H1 (cell line): ENCODE measurements at regions not wholly inside any gene's neighbourhood (a gene's known extent, or its start where the extent isn't known, plus 50 kb on each side); places are given as distances from the start of the nearest gene placed in this dataset.

ENCODE experiments used
- CTCF ChIA-PET: fragments of 300-600 bp; sonication (Branson Sonifier 250); formaldehyde crosslinking; loops from one replicate; lab custom pipeline; 2021; ENCODE audit not compliant: partially characterized antibody; lab: Charles Lee
- POLR2A ChIA-PET: fragments of 300-600 bp; sonication (Branson Sonifier 250); formaldehyde crosslinking; loops from one replicate; lab custom pipeline; 2021; ENCODE audit warnings: inconsistent platforms; ENCODE audit not compliant: partially characterized antibody; lab: Charles Lee
- DNase-seq, 2 experiments: peaks; one replicate each; pipeline versions ENCODE4 v3.0.0 to v3.0.0-alpha.2; 2010 to 2022; ENCODE audit warnings: low spot score in 2 of 2, low read depth in 1 of 2, mixed read lengths in 1 of 2
- FAIRE-seq: peaks from 2 replicates; lab custom pipeline; 2011; peaks lifted over from hg19 to GRCh38; lab: Jason Lieb, UNC
- H2AFZ ChIP-seq: 2 replicates; pipeline ENCODE4 v1.8.1; 2012; ENCODE audit warnings: low read length, inconsistent platforms
- H2AK5ac ChIP-seq: 2 replicates; pipeline ENCODE4 v1.6.1; 2013; ENCODE audit warnings: low read depth, low read length
- H2BK120ac ChIP-seq: replicated peaks from 2 replicates; pipeline ENCODE3; 2013; ENCODE audit warnings: low read depth, low read length, inconsistent platforms
- H2BK12ac ChIP-seq: 2 replicates; pipeline ENCODE4 v1.6.1; 2013; ENCODE audit warnings: low read depth, low read length
- H2BK15ac ChIP-seq: 2 replicates; pipeline ENCODE4 v1.6.1; 2013; ENCODE audit warnings: low read length
- H2BK20ac ChIP-seq: 2 replicates; pipeline ENCODE4 v1.6.1; 2013; ENCODE audit warnings: low read length
- H2BK5ac ChIP-seq: 2 replicates; pipeline ENCODE4 v1.6.1; 2013; ENCODE audit warnings: low read depth, low read length
- H3K14ac ChIP-seq: 2 replicates; pipeline ENCODE4 v1.6.1; 2013; ENCODE audit warnings: inconsistent platforms; ENCODE audit not compliant: insufficient read length
- H3K18ac ChIP-seq: 2 replicates; pipeline ENCODE4 v1.6.1; 2013; ENCODE audit warnings: low read length; ENCODE audit errors: extremely low read depth
- H3K23ac ChIP-seq: 2 replicates; pipeline ENCODE4 v1.6.1; 2013; ENCODE audit warnings: inconsistent platforms; ENCODE audit not compliant: insufficient read length
- H3K23me2 ChIP-seq: 2 replicates; pipeline ENCODE4 v1.6.1; 2013; ENCODE audit warnings: low read depth, low read length
- H3K27ac ChIP-seq: 2 replicates; pipeline ENCODE4 v1.6.1; 2011; ENCODE audit warnings: low read depth, low read length, inconsistent platforms
- H3K27me3 ChIP-seq, 4 experiments: replicated peaks in 1 of 4; 1 replicate in 1 of 4; 2 replicates in 3 of 4; pipeline versions ENCODE4 v1.6.1 to v1.8.1; 2011 to 2013; ENCODE audit warnings: low read length in 3 of 4, mild to moderate bottlenecking in 3 of 4, inconsistent platforms in 2 of 4, mixed read lengths in 2 of 4, moderate library complexity in 1 of 4; ENCODE audit not compliant: control insufficient read depth in 3 of 4, insufficient read depth in 3 of 4; ENCODE audit errors: extremely low read depth in 1 of 4
- H3K36me3 ChIP-seq, 4 experiments: 2 replicates each; pipeline versions ENCODE4 v1.6.1 to v1.8.1; 2011 to 2013; ENCODE audit warnings: mild to moderate bottlenecking in 4 of 4, low read length in 3 of 4, moderate library complexity in 2 of 4, control low read depth in 1 of 4, inconsistent platforms in 1 of 4; ENCODE audit not compliant: insufficient read depth in 4 of 4, control insufficient read depth in 2 of 4
- H3K4ac ChIP-seq: replicated peaks from 2 replicates; pipeline ENCODE3; 2013; ENCODE audit warnings: low read length, low read depth, mixed read lengths, inconsistent platforms; ENCODE audit not compliant: insufficient read length
- H3K4me1 ChIP-seq, 4 experiments: replicated peaks in 1 of 4; 1 replicate in 1 of 4; 2 replicates in 3 of 4; pipeline versions ENCODE4 v1.6.1 to v1.8.1; 2011 to 2013; ENCODE audit warnings: low read length in 3 of 4, inconsistent platforms in 2 of 4, mixed read lengths in 1 of 4; ENCODE audit not compliant: insufficient read depth in 4 of 4, control insufficient read depth in 3 of 4
- H3K4me2 ChIP-seq, 2 experiments: 2 replicates each; pipeline versions ENCODE4 v1.6.1 to v1.8.1; 2011 to 2013; ENCODE audit warnings: low read depth in 2 of 2, low read length in 2 of 2, control low read depth in 1 of 2, inconsistent platforms in 1 of 2, mild to moderate bottlenecking in 1 of 2; ENCODE audit not compliant: insufficient read depth in 1 of 2
- H3K4me3 ChIP-seq, 4 experiments: fragments of 200-600, 300-600 bp in 1 of 4; sonication (generic), shearing (Covaris generic), sonication (Bioruptor Twin) in 1 of 4; 2 replicates each; pipeline versions ENCODE4 v1.5.1 to v1.8.1; 2011 to 2016; ENCODE audit warnings: low read length in 4 of 4, low read depth in 3 of 4, control low read depth in 2 of 4, inconsistent platforms in 2 of 4, mild to moderate bottlenecking in 2 of 4, mixed read lengths in 1 of 4, moderate library complexity in 1 of 4; ENCODE audit not compliant: insufficient read depth in 2 of 4; ENCODE audit errors: extremely low read depth in 1 of 4
- H3K56ac ChIP-seq: replicated peaks from 2 replicates; pipeline ENCODE3; 2013; ENCODE audit warnings: low read depth, mild to moderate bottlenecking, mixed read lengths, low read length, inconsistent platforms; ENCODE audit not compliant: insufficient read length
- H3K79me1 ChIP-seq: 2 replicates; pipeline ENCODE4 v1.6.1; 2013; ENCODE audit warnings: low read depth, low read length, control low read depth
- H3K79me2 ChIP-seq, 2 experiments: 2 replicates each; pipeline versions ENCODE4 v1.6.1 to v1.8.1; 2012 to 2013; ENCODE audit warnings: low read length in 2 of 2, mild to moderate bottlenecking in 2 of 2, inconsistent platforms in 1 of 2; ENCODE audit not compliant: insufficient read depth in 2 of 2, control insufficient read depth in 1 of 2
- H3K9ac ChIP-seq, 4 experiments: replicated peaks in 1 of 4; 1 replicate in 1 of 4; 2 replicates in 3 of 4; pipeline versions ENCODE4 v1.6.1 to v1.8.1; 2011 to 2013; ENCODE audit warnings: low read depth in 3 of 4, low read length in 3 of 4, control low read depth in 2 of 4, mild to moderate bottlenecking in 2 of 4, moderate library complexity in 2 of 4, inconsistent platforms in 1 of 4; ENCODE audit errors: extremely low read depth in 1 of 4
- H3K9me3 ChIP-seq, 2 experiments: 2 replicates each; pipeline versions ENCODE4 v1.6.1 to v1.8.1; 2012 to 2013; ENCODE audit warnings: mild to moderate bottlenecking in 2 of 2, moderate library complexity in 2 of 2, control low read depth in 1 of 2, inconsistent platforms in 1 of 2, low read depth in 1 of 2, low read length in 1 of 2, mixed read lengths in 1 of 2; ENCODE audit not compliant: insufficient read depth in 2 of 2
- H4K20me1 ChIP-seq, 2 experiments: replicated peaks in 1 of 2; 2 replicates each; pipeline versions ENCODE3 to v1.8.1; 2011 to 2013; ENCODE audit warnings: inconsistent platforms in 2 of 2, low read length in 2 of 2, mild to moderate bottlenecking in 1 of 2; ENCODE audit not compliant: insufficient read depth in 2 of 2, control insufficient read depth in 1 of 2
- H4K5ac ChIP-seq: 2 replicates; pipeline ENCODE4 v1.6.1; 2013; ENCODE audit warnings: low read length, low read depth, mixed read lengths, inconsistent platforms; ENCODE audit not compliant: insufficient read length
- H4K8ac ChIP-seq: 2 replicates; pipeline ENCODE4 v1.8.0; 2013; ENCODE audit warnings: mild to moderate bottlenecking, moderate library complexity, low read length, inconsistent platforms; ENCODE audit not compliant: insufficient read depth; ENCODE audit errors: extremely low read depth
- H4K91ac ChIP-seq: replicated peaks from 2 replicates; pipeline ENCODE3; 2013; ENCODE audit warnings: low read length, mixed read lengths, inconsistent platforms; ENCODE audit not compliant: insufficient read length
- ATF2 ChIP-seq: IDR thresholded peaks from 2 replicates; pipeline ENCODE4 v1.6.1; 2012; ENCODE audit warnings: low read length, inconsistent platforms
- CBX5 ChIP-seq: fragments of 300-800, 300-1000 bp; sonication (generic); IDR thresholded peaks from 2 replicates; pipeline ENCODE4 v1.7.1; 2016; ENCODE audit warnings: antibody characterized with exemption, low read length, low read depth
- CEBPB ChIP-seq: IDR thresholded peaks from 2 replicates; pipeline ENCODE4 v1.6.1; 2012; ENCODE audit warnings: low read depth, low read length
- FOSL1 ChIP-seq: IDR thresholded peaks from 2 replicates; pipeline ENCODE4 v1.6.1; 2011; ENCODE audit warnings: mild to moderate bottlenecking, low read depth, low read length, moderate library complexity; ENCODE audit not compliant: insufficient read depth
- GABPA ChIP-seq: IDR thresholded peaks from 2 replicates; pipeline ENCODE4 v1.6.1; 2011; ENCODE audit warnings: mild to moderate bottlenecking, low read length, moderate library complexity, borderline replicate concordance; ENCODE audit not compliant: insufficient read depth
- HDAC2 ChIP-seq, 2 experiments: fragments of 300-600 bp in 1 of 2; sonication (generic) in 1 of 2; IDR thresholded peaks; 2 replicates each; pipeline ENCODE4 v1.6.1; 2011 to 2012; ENCODE audit warnings: low read depth in 2 of 2, low read length in 2 of 2, mild to moderate bottlenecking in 2 of 2, moderate library complexity in 2 of 2, borderline replicate concordance in 1 of 2, inconsistent platforms in 1 of 2
- RBBP5 ChIP-seq: IDR thresholded peaks from 2 replicates; pipeline ENCODE4 v1.7.1; 2012; ENCODE audit warnings: low read depth, mild to moderate bottlenecking, inconsistent platforms, low read length, moderate library complexity, borderline replicate concordance
- SIRT6 ChIP-seq: IDR thresholded peaks from one replicate; pipeline ENCODE4 v1.7.1; 2012; ENCODE audit warnings: low read length, inconsistent platforms
- SP1 ChIP-seq: IDR thresholded peaks from 2 replicates; pipeline ENCODE4 v1.6.1; 2011; ENCODE audit warnings: low read depth, low read length
- SP4 ChIP-seq: IDR thresholded peaks from 2 replicates; pipeline ENCODE4 v1.6.1; 2012; ENCODE audit warnings: low read length, inconsistent platforms
- SUZ12 ChIP-seq: fragments of 200-600 bp; sonication (generic); IDR thresholded peaks from 2 replicates; pipeline ENCODE4 v1.6.1; 2012; ENCODE audit warnings: mild to moderate bottlenecking, inconsistent platforms, low read length, moderate library complexity, mixed read lengths
- TCF12 ChIP-seq: IDR thresholded peaks from 2 replicates; pipeline ENCODE4 v1.6.1; 2011; ENCODE audit warnings: low read depth, mild to moderate bottlenecking, low read length
- ZNF274 ChIP-seq: IDR thresholded peaks from 2 replicates; pipeline ENCODE4 v1.7.0; 2012; ENCODE audit warnings: low read length, borderline replicate concordance; ENCODE audit errors: extremely low read depth
- WGBS, 2 experiments: shearing (Covaris generic) in 1 of 2; methylation state at CpG; one replicate each; pipeline versions ENCODE4 v1.1.6 to v1.1.7; 2013 to 2015; ENCODE audit warnings: low lambda C conversion rate in 2 of 2, mixed read lengths in 2 of 2, inconsistent platforms in 1 of 2, low coverage in 1 of 2, missing lambda C conversion rate in 1 of 2; ENCODE audit not compliant: insufficient replicate concordance in 2 of 2, insufficient coverage in 1 of 2, insufficient read length in 1 of 2; ENCODE audit errors: extremely low coverage in 1 of 2, missing lambda C conversion rate in 1 of 2; 5-methylcytosine and 5-hydroxymethylcytosine counted together

GRCh38 chr4:57494821-57495220 is 384.6 kb upstream of the IGFBP7 start:
- Histone ChIP-seq H3K36me3 (no peaks in the 10 kb centered on the region), H3K79me1 (no peaks in the 10 kb centered on the region), H2BK15ac (no peak overlapping the region), H3K4me3 (no peak overlapping the region), H4K8ac (no peak overlapping the region), H2BK12ac (no peak overlapping the region), H3K23ac (no peak overlapping the region), H4K91ac (no peak overlapping the region), H2AFZ (no peak overlapping the region), H2BK120ac (no peak overlapping the region), H3K4me2 (no peak overlapping the region), H3K79me2 (no peaks in the 10 kb centered on the region), H3K4me1 (no peaks in the 10 kb centered on the region), H2BK20ac (no peak overlapping the region), H3K4ac (no peak overlapping the region), H3K18ac (no peak overlapping the region), H3K27ac (no peak overlapping the region), H2AK5ac (no peak overlapping the region), H2BK5ac (no peak overlapping the region), H4K20me1 (no peaks in the 10 kb centered on the region), H3K14ac (no peak overlapping the region), H3K56ac (no peak overlapping the region), H3K9me3 (no peaks in the 10 kb centered on the region), H4K5ac (no peak overlapping the region), H3K9ac (no peak overlapping the region), H3K23me2 (no peaks in the 10 kb centered on the region), H3K27me3 (no peaks in the 10 kb centered on the region; a peak in 1 of 7 replicates)
- ChIA-PET POLR2A (no interaction called here), CTCF (interaction anchor here (0.9 to 1.2 kb wide), 2 partner anchors 42 to 304 kb away, joined by 3 read pairs; no protein-coding TSS in a partner anchor)
- WGBS, 2 experiments: 94% methylated on average over 4 of the region's 4 CpGs; no CpG with 5 or more reads in 1 of the 2 experiments
- DNase-seq (no peak), FAIRE-seq (no peak)
- TF ChIP-seq HDAC2 (IDR thresholded peaks at IDR 0.05; ENCODE audit: borderline replicate concordance in 1 of 2, low read depth in 2 of 2, low read length in 2 of 2) (no peak), SP1 (no peak), CBX5 (no peak), RBBP5 (no peak), SIRT6 (no peak), FOSL1 (no peak), SUZ12 (no peak), TCF12 (no peak), CEBPB (no peak), ZNF274 (no peak), GABPA (no peak), SP4 (no peak), ATF2 (no peak)
